Amniotic stem cell (primary cell): ENCODE measurements at regions not wholly inside any gene's neighbourhood (a gene's known extent, or its start where the extent isn't known, plus 50 kb on each side); places are given as distances from the start of the nearest gene placed in this dataset.

Experiments used
- DNase-seq: peaks from one replicate; lab custom pipeline; 2025; lab: John Stamatoyannopoulos, UW

- no peak for DNase-seq
Observed at GRCh38 chr1:30034627-30035521, 688.5 kb downstream of the MATN1 start.

GRCh38 chr1:30034105-30034626 is 689.2 kb downstream of the MATN1 start:
- no peak for DNase-seq

GRCh38 chr1:30033256-30034104 is 689.9 kb downstream of the MATN1 start:
- no peak for DNase-seq

DNA sequence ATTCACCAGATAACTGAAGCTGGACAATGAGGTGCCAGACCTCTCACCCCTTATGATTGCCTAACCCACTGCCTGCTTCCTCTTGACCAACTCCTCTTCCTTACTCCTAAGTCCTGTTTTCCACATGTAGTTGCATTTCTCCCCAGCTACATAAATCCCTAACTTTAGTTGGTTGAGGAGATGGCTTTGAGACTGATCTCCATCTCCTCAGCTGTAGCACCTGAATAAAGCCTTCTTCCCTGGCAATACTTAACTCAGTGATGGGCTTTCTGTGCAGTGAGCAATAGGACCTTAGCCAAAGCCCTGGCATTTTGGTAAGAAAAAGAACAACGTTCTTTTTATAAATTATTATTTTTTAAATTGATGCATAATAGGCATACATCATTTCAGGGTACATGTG is 691.1 kb downstream of the MATN1 start:
- DNase-seq = no peak

DNA sequence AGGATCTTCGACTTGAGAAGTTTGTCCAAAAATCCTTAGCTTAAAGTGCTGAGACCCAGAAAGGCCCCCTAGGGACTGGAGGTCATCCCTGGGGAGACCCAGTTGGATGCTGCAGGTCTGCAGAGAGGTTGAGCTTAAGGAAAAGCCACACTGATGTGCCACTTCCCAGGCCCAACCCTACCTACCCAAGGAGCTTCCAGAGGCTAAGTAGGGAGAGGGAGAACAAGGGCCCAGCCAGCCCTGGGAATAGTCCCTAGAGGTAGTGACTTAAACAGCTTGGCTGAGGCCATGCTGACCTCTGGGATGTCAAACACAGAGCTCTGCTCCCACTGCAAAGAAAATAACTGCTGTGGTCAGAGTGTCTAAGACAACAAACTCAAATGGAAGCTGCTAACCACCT is 693.7 kb downstream of the MATN1 start:
- DNase-seq = no peak

GRCh38 chr1:30028939-30029338 is 694.4 kb downstream of the MATN1 start:
- DNase-seq = no peak

DNA sequence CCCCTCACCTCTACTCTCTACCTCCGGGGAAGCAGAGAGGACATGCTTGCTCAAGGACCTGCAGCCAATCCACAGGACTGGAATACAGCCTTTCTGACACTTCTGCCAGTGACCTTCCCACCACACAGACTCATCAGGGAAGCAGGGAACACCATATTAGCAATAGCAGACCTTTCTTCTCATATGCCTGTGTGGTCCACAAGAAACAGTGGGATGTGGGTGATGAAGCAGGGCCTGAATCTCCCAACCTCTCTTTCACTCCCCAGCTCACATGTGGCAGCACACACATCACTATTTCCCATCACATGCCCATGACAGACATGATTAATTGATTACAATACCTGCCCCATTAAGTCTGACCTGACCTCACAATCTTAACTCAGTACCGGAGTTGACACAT is 695.1 kb downstream of the MATN1 start:
- DNase-seq = no peak

DNA sequence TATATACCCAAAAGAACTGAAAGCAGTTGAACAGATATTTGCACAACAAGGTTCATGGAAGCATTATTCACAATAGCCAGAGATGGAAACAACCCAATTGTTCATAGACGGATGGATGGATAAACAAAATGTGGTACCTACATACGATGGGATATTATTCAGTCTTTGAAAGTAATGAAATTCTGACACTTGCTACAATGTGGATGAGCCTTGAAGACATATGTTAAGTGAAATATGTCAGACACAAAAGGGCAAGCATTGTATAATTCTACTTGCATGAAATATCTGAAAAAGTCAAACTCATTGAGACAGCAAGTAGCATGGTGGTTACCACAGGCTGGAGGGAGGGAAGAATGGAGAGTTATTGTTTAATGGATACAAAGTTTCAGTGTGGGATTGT is 696.1 kb downstream of the MATN1 start:
- DNase-seq = no peak

DNA sequence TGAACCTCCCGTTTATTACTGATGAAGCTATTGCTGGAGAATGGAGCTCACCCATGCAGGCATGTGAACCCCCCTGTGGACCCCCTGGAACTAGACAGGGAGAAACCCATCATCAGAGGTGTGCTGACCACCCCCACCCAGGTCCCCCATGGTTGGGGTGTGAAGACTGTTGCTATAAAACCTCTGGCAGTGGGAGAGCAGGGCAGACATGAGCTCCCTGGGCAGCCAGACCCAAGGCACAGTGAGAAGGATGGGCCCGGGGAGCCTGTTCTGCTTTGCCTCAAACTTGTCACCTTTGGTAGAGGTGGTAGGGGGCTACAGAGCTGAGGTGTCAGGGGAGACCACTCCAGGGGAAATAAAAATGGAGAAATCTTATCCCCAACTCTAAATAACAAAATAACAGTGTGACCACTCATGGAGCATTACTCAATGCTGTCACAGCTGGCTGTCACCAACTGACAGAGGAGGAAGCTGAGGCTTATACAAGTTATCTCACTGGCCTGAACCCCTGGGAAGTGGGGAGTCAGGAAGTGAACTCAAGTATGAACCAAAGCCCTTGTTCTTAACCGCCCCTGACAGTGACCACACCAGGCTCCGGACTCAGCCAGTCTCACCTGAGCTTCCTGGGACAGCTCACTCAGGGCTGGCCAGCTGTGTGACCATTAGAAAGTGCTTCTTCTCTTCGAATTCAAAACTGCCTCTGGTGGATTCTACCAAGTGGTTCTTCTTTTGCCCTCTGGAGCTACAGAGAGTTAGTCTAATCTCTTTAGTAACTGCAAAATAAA is 698.8 kb downstream of the MATN1 start:
- no peak for DNase-seq

DNA sequence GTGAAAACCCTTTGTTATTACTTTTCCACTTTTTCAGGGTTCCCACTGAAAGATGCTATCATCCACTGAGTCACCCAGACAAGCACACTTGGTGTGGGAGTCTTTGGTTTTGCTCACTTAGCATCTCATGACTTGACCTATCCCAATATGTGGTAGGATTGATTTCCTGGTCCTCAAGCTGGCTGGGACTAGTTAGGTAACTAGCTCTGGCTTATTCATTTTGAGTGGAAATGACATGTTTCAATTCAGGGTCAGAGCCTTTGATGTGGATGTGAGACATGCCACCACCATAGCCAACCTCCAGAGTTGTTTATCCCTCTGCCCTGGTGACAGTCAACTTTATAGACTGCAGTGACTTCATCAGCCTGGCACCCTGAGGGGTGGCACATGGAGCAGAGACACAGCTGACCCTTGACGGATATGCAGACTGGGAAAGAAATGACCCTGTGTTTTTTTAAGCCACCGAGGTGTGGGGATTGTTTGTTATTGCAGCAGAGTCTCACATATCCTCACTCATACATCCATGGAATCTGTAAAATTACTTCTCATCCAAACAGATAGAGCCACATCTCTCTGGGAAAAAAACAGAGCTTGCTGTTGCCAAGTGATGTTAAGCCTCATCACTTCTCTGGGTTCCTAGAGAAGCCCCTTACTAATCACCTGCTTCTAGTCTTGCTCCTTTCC is 699.9 kb downstream of the MATN1 start:
- DNase-seq = no peak

DNA sequence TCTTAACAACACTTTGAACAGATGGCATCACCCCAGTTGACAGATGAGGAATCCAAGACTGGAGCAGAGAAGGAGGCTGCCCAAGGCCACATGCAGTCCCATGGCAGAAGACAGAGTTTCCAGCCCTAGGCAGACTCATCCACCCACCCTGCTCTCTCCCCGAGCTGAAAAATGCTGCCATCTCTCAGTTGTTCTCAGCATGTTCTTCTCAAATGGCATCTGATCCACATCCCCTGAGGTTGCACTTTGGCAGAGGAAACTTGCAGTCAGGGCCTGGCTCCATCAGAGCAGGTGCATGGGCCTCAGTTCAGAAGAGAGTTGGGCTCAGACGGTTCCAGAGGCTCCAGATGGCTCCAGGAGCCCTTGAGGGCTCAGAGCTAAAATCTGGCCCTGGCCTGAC is 709.4 kb downstream of the MATN1 start:
- no peak for DNase-seq

DNA sequence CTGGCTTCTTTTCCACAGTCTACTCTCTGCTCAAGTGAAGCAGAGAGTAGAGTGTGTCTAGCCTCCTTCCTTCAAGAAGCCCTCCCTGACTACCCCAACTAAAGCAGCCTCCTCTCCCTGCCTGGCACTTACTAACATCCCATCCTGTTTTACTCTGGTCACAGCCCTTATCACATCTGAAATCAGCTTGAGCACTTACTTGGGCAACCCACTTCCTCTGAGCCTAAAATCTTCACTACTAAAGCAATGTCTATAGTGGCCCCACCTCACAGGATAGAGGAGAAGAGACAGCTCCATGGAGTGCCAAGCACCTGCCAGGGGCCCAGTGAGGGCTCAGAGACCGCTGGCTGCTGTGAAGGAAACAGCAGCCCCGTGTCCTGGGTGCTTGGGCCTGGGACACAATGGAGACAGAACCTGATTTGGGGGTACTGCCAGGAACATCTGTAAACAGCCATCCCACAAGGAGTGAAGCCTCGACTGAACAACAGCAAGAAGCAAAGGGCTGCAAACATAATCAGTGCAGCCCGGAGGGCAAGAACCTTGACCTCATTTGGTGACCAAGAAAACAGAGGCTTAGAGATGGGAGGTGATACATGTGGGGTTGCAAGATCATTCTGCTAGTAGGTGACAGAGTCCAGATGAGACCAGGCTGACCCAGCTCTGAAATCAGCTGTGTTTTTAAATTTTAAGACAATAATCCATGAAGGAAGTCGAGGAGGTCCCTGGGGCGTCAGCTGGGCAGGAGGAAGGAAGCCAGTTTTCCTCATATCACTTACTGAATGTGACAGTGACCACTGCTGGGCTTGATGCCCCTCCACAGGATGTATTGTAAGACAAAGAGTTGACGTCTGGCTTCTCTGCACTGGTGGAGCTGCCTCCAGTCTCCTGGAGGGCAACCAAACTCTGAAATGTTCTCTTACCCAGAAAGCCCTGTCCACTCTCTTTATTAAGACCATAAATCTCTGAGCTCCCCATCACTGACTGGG is 710.6 kb downstream of the MATN1 start:
- no peak for DNase-seq

DNA sequence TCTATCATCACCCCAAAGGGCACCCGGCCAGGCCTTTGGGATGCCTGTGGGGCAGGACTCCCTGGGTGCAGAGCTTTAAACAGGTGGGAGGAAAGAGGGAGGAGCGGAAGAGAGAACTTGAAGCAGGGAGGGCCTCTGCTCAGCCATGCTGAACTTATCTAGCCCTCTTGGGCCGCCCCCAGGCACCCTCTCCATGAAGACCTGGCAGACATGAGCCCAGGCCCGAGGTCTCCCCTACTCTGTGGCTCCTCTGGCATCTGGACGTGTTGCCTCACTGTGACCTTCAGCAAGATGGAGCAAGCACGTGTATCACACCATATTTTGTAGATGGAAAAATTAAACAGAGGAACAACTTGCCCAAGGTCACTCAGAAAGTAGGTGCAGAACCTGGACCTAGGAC is 711.4 kb downstream of the MATN1 start:
- DNase-seq = no peak

- DNase-seq = no peak
Observed at GRCh38 chr1:30010506-30011106, 712.8 kb downstream of the MATN1 start.

- no peak for DNase-seq
Observed at GRCh38 chr1:30009720-30010119, 713.7 kb downstream of the MATN1 start.

DNA sequence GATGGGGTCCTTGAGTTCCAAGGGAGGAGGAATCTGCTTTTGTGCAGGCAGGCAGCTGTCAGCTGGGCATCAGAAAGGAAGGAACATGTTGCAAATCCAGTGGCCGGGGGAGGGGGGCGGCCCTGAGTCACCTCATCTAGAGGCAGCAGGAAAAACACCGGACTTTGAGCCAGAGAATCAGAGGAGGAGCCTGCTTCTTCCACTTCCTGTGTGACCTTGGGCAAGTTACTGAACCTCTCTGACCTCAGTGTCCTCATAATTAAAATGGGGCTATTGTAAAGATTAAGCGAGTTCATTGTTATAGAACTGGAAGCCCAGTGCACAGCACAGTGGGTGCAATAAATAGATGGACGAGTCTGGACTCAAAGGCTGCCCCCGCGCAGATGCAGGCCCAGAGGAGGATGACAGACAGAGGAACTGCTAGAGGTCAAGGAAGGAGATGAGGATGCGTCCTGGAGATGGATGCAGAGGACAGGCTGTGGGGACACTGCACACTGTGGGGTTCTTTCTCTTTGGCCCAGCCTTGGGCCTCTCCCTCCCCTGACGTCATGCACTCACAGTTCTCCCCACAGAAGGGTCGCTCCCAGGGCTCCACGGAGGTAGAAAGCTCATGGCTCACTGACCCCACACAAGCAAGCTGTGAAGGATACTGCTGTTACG is 714.3 kb downstream of the MATN1 start:
- no peak for DNase-seq

- no peak for DNase-seq
Observed at GRCh38 chr1:30008372-30008997, 714.9 kb downstream of the MATN1 start.

DNA sequence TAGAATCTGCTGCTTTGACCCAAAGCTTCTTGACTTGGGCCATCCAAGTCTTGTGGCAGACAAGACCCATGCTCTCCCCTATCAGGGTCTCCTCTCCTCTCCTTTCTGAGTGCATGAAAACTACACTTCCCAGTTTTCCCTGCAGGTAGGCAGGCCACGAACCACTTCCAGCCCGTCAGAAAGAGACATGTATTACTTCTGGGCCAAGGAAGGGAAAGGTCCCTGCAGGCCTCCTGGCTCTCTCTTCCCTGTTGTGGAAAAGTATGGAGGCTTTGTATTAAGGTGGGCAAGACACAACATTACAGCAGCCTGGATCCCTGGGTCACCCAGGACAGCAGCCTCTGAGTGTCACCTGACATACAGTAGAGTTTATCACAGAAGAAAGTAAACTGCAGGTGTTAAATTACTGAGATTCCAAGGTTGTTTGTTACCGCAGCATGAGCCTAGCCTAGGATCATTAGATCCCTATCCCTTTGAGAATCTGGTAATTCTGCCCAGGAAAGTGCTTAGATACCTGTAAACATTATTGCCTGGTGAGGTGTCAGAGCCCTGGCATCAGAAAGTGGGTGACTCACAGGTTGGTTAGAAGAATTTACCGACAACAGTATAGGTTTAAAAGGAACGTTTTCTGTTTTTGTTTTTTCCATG is 717.3 kb downstream of the MATN1 start:
- DNase-seq = no peak

- no peak for DNase-seq
Observed at GRCh38 chr1:30001732-30002039, 721.7 kb downstream of the MATN1 start.
